BJ (cell line): ENCODE measurements at regions not wholly inside any gene's neighbourhood (a gene's known extent, or its start where the extent isn't known, plus 50 kb on each side); places are given as distances from the start of the nearest gene placed in this dataset.

ENCODE experiments used
- CTCF ChIA-PET: fragments of 350-600 bp; formaldehyde crosslinking; extraction: SDS; loops from one replicate; lab custom pipeline; 2021; ENCODE audit warnings: antibody characterized with exemption, inconsistent platforms; lab: Yijun Ruan, JAX
- POLR2A ChIA-PET: fragments of 300-600 bp; sonication (Branson Sonifier 250); formaldehyde crosslinking; extraction: SDS; loops from one replicate; lab custom pipeline; 2021; ENCODE audit warnings: antibody characterized with exemption; lab: Charles Lee
- DNase-seq: peaks from one replicate; pipeline ENCODE4 v3.0.0-alpha.2; 2011; ENCODE audit warnings: low read depth
- H3K27me3 ChIP-seq: 2 replicates; pipeline ENCODE4 v1.6.0; 2011; ENCODE audit warnings: low read length; ENCODE audit not compliant: control insufficient read depth, insufficient read depth
- H3K36me3 ChIP-seq: 2 replicates; pipeline ENCODE4 v1.5.1; 2011; ENCODE audit warnings: low read length; ENCODE audit not compliant: control insufficient read depth, insufficient read depth
- H3K4me3 ChIP-seq: 2 replicates; pipeline ENCODE4 v1.5.1; 2011; ENCODE audit warnings: low read depth, mild to moderate bottlenecking, control low read depth, low read length
- CTCF ChIP-seq: IDR thresholded peaks from 2 replicates; pipeline ENCODE4 v1.5.1; 2011; ENCODE audit warnings: low read depth, mild to moderate bottlenecking, control low read depth, inconsistent platforms, low read length, moderate library complexity; ENCODE audit not compliant: insufficient read depth

GRCh38 chr2:129661935-129662334 is 317.5 kb upstream of the RAB6C start:
- no peak overlapping the region for H3K4me3 ChIP-seq
- H3K27me3 ChIP-seq, result no peaks in the 10 kb centered on the region
- no peak for DNase-seq
- H3K36me3 ChIP-seq, result no peaks in the 10 kb centered on the region
- CTCF ChIA-PET, result no interaction called here
- POLR2A ChIA-PET, result no interaction called here
- TF ChIP-seq CTCF, result no peak

- H3K36me3 ChIP-seq, result no peaks in the 10 kb centered on the region
- no peak for DNase-seq
- H3K4me3 ChIP-seq, result no peak overlapping the region
- TF ChIP-seq CTCF, result no peak
- ChIA-PET CTCF (no interaction called here), POLR2A (no interaction called here)
- no peaks in the 10 kb centered on the region for H3K27me3 ChIP-seq
These were observed 311.9 kb upstream of the RAB6C start for GRCh38 chr2:129667577-129667976.

DNA sequence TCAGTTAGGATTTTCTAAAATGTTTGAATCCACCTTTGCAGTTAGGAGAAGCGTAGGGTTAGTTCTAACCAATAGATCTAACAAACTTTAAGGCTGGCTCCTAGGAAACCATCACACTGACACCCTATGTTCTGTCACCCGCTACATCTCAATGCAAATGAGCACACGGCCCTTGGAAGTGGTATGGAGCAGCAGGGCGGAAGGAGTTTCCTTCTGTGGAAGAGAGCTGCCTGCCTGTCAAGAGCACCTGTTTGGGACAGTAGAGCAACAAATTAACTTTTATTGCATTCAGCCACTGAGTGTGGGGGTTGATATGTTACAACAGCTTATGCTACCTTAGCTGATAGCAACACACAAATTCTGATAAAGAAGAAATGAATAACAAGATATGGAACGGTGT is 306.9 kb upstream of the RAB6C start:
- POLR2A ChIA-PET, result no interaction called here
- TF ChIP-seq CTCF, result no peak
- CTCF ChIA-PET, result no interaction called here
- Histone ChIP-seq H3K36me3 (no peaks in the 10 kb centered on the region), H3K4me3 (no peak overlapping the region), H3K27me3 (no peaks in the 10 kb centered on the region)
- no peak for DNase-seq

- Histone ChIP-seq H3K36me3 (no peaks in the 10 kb centered on the region), H3K27me3 (no peaks in the 10 kb centered on the region), H3K4me3 (no peak overlapping the region)
- TF ChIP-seq CTCF, result no peak
- ChIA-PET POLR2A (no interaction called here), CTCF (no interaction called here)
- DNase-seq, result no peak
These were observed 306.2 kb upstream of the RAB6C start for GRCh38 chr2:129673234-129673633.

DNA sequence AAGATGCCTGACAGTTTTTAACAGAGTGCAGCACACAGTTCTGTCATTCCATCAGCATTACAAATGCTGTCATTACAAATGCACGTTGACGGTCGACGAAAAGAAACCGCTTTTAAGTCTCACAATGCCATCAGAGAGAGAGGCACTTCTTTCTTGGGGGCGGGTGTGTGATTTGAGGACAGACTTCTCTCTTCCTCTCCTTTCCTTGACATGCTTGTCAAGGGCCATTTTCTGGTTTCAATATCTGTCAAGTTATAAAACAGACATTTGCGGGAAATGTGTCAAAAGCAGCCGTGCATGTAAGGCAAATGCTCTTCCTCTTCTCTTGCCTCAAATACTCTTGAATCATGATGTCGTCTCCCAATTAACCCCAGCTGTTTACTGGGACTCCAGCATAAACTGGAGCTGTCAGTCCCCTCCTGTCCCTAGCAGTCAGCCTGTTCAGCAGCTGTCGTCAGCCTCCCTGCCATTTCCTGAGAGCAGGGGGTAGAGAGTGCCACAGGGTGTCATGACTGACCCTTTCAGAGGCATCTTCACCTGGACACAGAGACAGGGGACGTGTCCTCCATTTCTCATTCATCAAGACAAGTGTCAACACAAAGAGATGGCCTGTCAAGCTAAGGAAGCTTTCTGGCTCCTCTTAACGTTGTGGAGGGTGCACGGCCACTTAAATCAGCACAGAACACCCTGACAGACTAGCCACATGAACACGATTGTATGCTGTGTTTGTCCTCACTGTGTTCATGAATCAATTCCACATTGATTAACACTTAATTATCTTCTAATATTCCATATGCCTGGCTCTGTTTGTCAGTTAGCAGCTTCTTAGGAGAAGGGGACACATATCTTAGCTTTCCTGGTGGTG is 305.4 kb upstream of the RAB6C start:
- TF ChIP-seq CTCF, result no peak
- no peak overlapping the region for H3K4me3 ChIP-seq
- no peak for DNase-seq
- H3K36me3 ChIP-seq, result no peaks in the 10 kb centered on the region
- ChIA-PET POLR2A (no interaction called here), CTCF (no interaction called here)
- H3K27me3 ChIP-seq, result no peaks in the 10 kb centered on the region
